ENCODE measurements at regions not wholly inside any gene's neighbourhood (a gene's known extent, or its start where the extent isn't known, plus 50 kb on each side); places are given as distances from the start of the nearest gene placed in this dataset.

DNA sequence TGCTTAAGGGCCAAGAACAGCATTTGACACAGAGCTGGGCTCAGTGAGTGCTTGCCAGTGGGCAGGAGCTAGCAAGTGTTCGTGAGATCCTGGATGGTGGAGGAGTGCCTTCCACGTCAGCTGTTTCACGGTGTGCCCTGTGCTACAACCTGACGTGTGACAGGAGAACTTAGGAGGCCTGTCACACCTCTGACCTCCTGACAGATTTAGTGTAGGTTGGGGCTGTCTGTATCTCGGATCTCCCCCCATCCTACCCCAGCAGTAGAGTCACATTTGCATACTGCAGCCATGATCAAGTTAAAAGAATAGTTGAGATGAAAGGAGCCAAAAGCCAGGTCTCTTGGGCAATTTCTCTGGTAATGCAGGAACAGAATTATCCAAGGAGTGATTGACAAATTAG is 200.8 kb upstream of the CHD6 start:
- Histone ChIP-seq H3K4me3 (ENCODE audit: low read depth, low read length, poor library complexity, severe bottlenecking) (no peak overlapping the region), H3K27me3 (replicated peaks; ENCODE audit: insufficient read depth, low read depth, low read length, poor library complexity) (peaks cover 54% of the 10 kb centered on the region), H3K9me3 (ENCODE audit: low read depth, low read length, poor library complexity, severe bottlenecking) (no peaks in the 10 kb centered on the region), H3K27ac (ENCODE audit: low read depth, low read length, poor library complexity, severe bottlenecking) (no peak overlapping the region), H3K4me1 (ENCODE audit: insufficient read depth, low read length, poor library complexity, severe bottlenecking) (no peaks in the 10 kb centered on the region), H3K36me3 (ENCODE audit: insufficient read depth, low read length, poor library complexity, severe bottlenecking) (no peaks in the 10 kb centered on the region)
- TF ChIP-seq, protein P1, sequence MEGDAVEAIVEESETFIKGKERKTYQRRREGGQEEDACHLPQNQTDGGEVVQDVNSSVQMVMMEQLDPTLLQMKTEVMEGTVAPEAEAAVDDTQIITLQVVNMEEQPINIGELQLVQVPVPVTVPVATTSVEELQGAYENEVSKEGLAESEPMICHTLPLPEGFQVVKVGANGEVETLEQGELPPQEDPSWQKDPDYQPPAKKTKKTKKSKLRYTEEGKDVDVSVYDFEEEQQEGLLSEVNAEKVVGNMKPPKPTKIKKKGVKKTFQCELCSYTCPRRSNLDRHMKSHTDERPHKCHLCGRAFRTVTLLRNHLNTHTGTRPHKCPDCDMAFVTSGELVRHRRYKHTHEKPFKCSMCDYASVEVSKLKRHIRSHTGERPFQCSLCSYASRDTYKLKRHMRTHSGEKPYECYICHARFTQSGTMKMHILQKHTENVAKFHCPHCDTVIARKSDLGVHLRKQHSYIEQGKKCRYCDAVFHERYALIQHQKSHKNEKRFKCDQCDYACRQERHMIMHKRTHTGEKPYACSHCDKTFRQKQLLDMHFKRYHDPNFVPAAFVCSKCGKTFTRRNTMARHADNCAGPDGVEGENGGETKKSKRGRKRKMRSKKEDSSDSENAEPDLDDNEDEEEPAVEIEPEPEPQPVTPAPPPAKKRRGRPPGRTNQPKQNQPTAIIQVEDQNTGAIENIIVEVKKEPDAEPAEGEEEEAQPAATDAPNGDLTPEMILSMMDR (conservative IDR thresholded peaks at IDR 0.05; ENCODE audit: low read depth, low read length): no peak
- TF ChIP-seq EZH2 (IDR thresholded peaks at IDR 0.05; ENCODE audit: borderline replicate concordance, low read depth, low read length, poor library complexity, severe bottlenecking): no peak
- intact Hi-C loops (cut with micrococcal nuclease; ENCODE audit: unreplicated experiment): no loop called here
- no peak for DNase-seq (ENCODE audit: low spot score)
- POLR2A ChIA-PET (ENCODE audit: low non-redundant PET): no interaction called here
- no TSS peak for BruUV-seq (replicated peaks)
- CTCF ChIA-PET: no interaction called here

DNA sequence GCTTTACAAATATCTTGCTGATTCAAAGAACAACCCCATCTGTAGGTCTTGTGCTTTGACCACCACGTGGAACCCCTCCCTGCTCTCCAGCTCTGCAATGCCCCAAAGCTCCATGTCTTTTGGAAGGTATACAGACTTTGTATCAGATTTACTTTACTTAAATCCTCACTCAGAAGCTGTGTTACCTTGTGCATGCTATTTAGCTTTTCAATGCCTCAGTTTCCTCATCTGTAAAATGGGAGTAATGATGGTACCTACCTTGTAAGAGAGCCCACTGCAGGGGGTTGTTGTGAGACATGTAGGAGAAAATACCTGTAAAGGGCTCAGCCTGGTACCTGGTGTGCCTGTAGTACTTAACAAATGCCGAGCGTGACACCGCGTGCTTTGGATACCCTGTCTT is 200.2 kb upstream of the CHD6 start:
- POLR2A ChIA-PET (ENCODE audit: low non-redundant PET): no interaction called here
- no TSS peak for BruUV-seq (replicated peaks)
- H3K9me3 ChIP-seq (ENCODE audit: low read depth, low read length, poor library complexity, severe bottlenecking): no peaks in the 10 kb centered on the region
- H3K4me1 ChIP-seq (ENCODE audit: insufficient read depth, low read length, poor library complexity, severe bottlenecking): no peaks in the 10 kb centered on the region
- TF ChIP-seq EZH2 (IDR thresholded peaks at IDR 0.05; ENCODE audit: borderline replicate concordance, low read depth, low read length, poor library complexity, severe bottlenecking): no peak
- TF ChIP-seq, protein P1 (conservative IDR thresholded peaks at IDR 0.05; ENCODE audit: low read depth, low read length): no peak
- H3K4me3 ChIP-seq (ENCODE audit: low read depth, low read length, poor library complexity, severe bottlenecking): no peak overlapping the region
- H3K27ac ChIP-seq (ENCODE audit: low read depth, low read length, poor library complexity, severe bottlenecking): no peak overlapping the region
- intact Hi-C loops (cut with micrococcal nuclease; ENCODE audit: unreplicated experiment): no loop called here
- H3K36me3 ChIP-seq (ENCODE audit: insufficient read depth, low read length, poor library complexity, severe bottlenecking): no peaks in the 10 kb centered on the region
- CTCF ChIA-PET: no interaction called here
- DNase-seq (ENCODE audit: low spot score): no peak
- peaks cover 47% of the 10 kb centered on the region for H3K27me3 ChIP-seq (replicated peaks; ENCODE audit: insufficient read depth, low read depth, low read length, poor library complexity)

DNA sequence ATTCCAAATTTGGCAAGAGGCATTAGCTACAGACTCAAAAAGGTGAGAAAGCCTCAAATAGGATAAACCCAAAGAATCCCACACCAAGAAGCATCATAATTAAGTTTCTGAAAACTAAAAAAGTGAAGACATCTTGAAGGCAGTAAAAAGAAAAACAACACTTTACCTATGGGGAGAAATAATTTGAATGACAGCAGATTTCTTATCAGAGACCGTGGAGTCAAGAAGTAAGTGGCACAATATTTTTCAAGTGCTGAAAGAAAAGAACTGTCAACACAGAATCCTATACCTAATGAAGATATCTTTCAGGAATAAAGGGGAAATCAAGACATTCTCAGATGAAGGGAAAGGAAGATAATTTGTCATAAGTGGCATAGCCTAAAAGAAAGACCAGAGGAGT is 193.3 kb upstream of the CHD6 start:
- no peaks in the 10 kb centered on the region for H3K9me3 ChIP-seq (ENCODE audit: low read depth, low read length, poor library complexity, severe bottlenecking)
- no peak overlapping the region for H3K4me3 ChIP-seq (ENCODE audit: low read depth, low read length, poor library complexity, severe bottlenecking)
- ChIA-PET CTCF (no interaction called here), POLR2A (ENCODE audit: low non-redundant PET) (no interaction called here)
- no TSS peak for BruUV-seq (replicated peaks)
- peaks cover 8% of the 10 kb centered on the region for H3K27me3 ChIP-seq (replicated peaks; ENCODE audit: insufficient read depth, low read depth, low read length, poor library complexity)
- no peaks in the 10 kb centered on the region for H3K4me1 ChIP-seq (ENCODE audit: insufficient read depth, low read length, poor library complexity, severe bottlenecking)
- no peak for DNase-seq (ENCODE audit: low spot score)
- intact Hi-C loops (cut with micrococcal nuclease; ENCODE audit: unreplicated experiment): no loop called here
- no peak overlapping the region for H3K27ac ChIP-seq (ENCODE audit: low read depth, low read length, poor library complexity, severe bottlenecking)
- TF ChIP-seq EZH2 (IDR thresholded peaks at IDR 0.05; ENCODE audit: borderline replicate concordance, low read depth, low read length, poor library complexity, severe bottlenecking): no peak
- TF ChIP-seq, protein P1 (conservative IDR thresholded peaks at IDR 0.05; ENCODE audit: low read depth, low read length): no peak
- H3K36me3 ChIP-seq (ENCODE audit: insufficient read depth, low read length, poor library complexity, severe bottlenecking): no peaks in the 10 kb centered on the region
